ENCODE measurements at regions not wholly inside any gene's neighbourhood (a gene's known extent, or its start where the extent isn't known, plus 50 kb on each side); places are given as distances from the start of the nearest gene placed in this dataset.
A peak's percentile ranks its signal among the peaks of the same experiment; 100 is the strongest.

- intact Hi-C loops (cut with micrococcal nuclease): loop anchor here (2.0 to 5.0 kb wide), 2 partner anchors 52 to 336 kb away; no protein-coding TSS in a partner anchor
- H3K4me2 ChIP-seq (ENCODE audit: low read length): peak overlapping the region; percentile 45
These were observed 54.8 kb upstream of the BMP6 start for GRCh38 chr6:7671076-7671475.

GRCh38 chr6:7671581-7671980 lies 54.3 kb upstream of the BMP6 start:
- Histone ChIP-seq H3K27ac (ENCODE audit: low read length) (peak overlapping the region; percentile 73), H4K20me1 (ENCODE audit: low read length) (no peaks in the 10 kb centered on the region), H2AFZ (ENCODE audit: low read length) (no peak overlapping the region), H3K4me3 (ENCODE audit: low read length) (no peak overlapping the region), H3K4me1 (ENCODE audit: insufficient read depth, low read length) (peaks cover 34% of the 10 kb centered on the region), H3K4me2 (ENCODE audit: low read length) (peak overlapping the region; percentile 45), H3K9me2 (replicated peaks; ENCODE audit: low read length) (no peaks in the 10 kb centered on the region), H3K27me3 (ENCODE audit: low read length) (no peaks in the 10 kb centered on the region), H3K9ac (ENCODE audit: low read length) (no peak overlapping the region), H3K9me3 (ENCODE audit: low read length) (no peaks in the 10 kb centered on the region), H3K36me3 (ENCODE audit: low read depth, low read length) (no peaks in the 10 kb centered on the region), H3K79me2 (ENCODE audit: low read length) (no peaks in the 10 kb centered on the region), H3F3A (ENCODE audit: low read length, unreplicated experiment) (no peaks in the 10 kb centered on the region)
- ChIA-PET CTCF (interaction anchor here (0.9 kb wide), 2 partner anchors 338 to 386 kb away, joined by 3 read pairs; no protein-coding TSS in a partner anchor), POLR2A (ENCODE audit: unreplicated experiment) (no interaction called here)
- ATAC-seq (no peak), DNase-seq (no peak)
- intact Hi-C loops (cut with micrococcal nuclease): loop anchor here (2.0 to 5.0 kb wide), 2 partner anchors 51 to 336 kb away; no protein-coding TSS in a partner anchor
- TF ChIP-seq EZH2 (IDR thresholded peaks at IDR 0.05; ENCODE audit: low read length, unreplicated experiment): no peak
- TF ChIP-seq EZH2phosphoT487 (IDR thresholded peaks at IDR 0.05; ENCODE audit: borderline replicate concordance, low read length): no peak
- no peak for TF ChIP-seq CTCF (conservative IDR thresholded peaks at IDR 0.05; ENCODE audit: low read depth, low read length)
- no TSS peak for BruUV-seq (replicated peaks)

More at GRCh38 chr6:7671076-7671475, 54.8 kb upstream of the BMP6 start:
- Histone ChIP-seq H3K79me2 (ENCODE audit: low read length) (no peaks in the 10 kb centered on the region), H2AFZ (ENCODE audit: low read length) (peak overlapping the region; percentile 39; the same call in 1 of the 2 replicates), H4K20me1 (ENCODE audit: low read length) (no peaks in the 10 kb centered on the region), H3K9ac (ENCODE audit: low read length) (no peak overlapping the region), H3K27ac (ENCODE audit: low read length) (peak overlapping the region; percentile 73), H3K27me3 (ENCODE audit: low read length) (no peaks in the 10 kb centered on the region), H3K9me3 (ENCODE audit: low read length) (no peaks in the 10 kb centered on the region), H3K36me3 (ENCODE audit: low read depth, low read length) (no peaks in the 10 kb centered on the region), H3K4me1 (ENCODE audit: insufficient read depth, low read length) (peaks cover 34% of the 10 kb centered on the region), H3K9me2 (replicated peaks; ENCODE audit: low read length) (no peaks in the 10 kb centered on the region), H3F3A (ENCODE audit: low read length, unreplicated experiment) (no peaks in the 10 kb centered on the region), H3K4me3 (ENCODE audit: low read length) (no peak overlapping the region)
- DNase-seq: peak; percentile 80
- peak; percentile 67 for ATAC-seq
- ChIA-PET POLR2A (ENCODE audit: unreplicated experiment) (no interaction called here), CTCF (interaction anchor here (0.6 to 0.9 kb wide), 2 partner anchors 57 to 387 kb away, joined by 3 to 4 read pairs; no protein-coding TSS in a partner anchor)
- no TSS peak for BruUV-seq (replicated peaks)
- TF ChIP-seq EZH2 (IDR thresholded peaks at IDR 0.05; ENCODE audit: low read length, unreplicated experiment) (no peak), CTCF (conservative IDR thresholded peaks at IDR 0.05; ENCODE audit: low read depth, low read length) (no peak), EZH2phosphoT487 (IDR thresholded peaks at IDR 0.05; ENCODE audit: borderline replicate concordance, low read length) (no peak)

Data from PC-3 (cell line).